ENCODE measurements at regions not wholly inside any gene's neighbourhood (a gene's known extent, or its start where the extent isn't known, plus 50 kb on each side); places are given as distances from the start of the nearest gene placed in this dataset.

DNA sequence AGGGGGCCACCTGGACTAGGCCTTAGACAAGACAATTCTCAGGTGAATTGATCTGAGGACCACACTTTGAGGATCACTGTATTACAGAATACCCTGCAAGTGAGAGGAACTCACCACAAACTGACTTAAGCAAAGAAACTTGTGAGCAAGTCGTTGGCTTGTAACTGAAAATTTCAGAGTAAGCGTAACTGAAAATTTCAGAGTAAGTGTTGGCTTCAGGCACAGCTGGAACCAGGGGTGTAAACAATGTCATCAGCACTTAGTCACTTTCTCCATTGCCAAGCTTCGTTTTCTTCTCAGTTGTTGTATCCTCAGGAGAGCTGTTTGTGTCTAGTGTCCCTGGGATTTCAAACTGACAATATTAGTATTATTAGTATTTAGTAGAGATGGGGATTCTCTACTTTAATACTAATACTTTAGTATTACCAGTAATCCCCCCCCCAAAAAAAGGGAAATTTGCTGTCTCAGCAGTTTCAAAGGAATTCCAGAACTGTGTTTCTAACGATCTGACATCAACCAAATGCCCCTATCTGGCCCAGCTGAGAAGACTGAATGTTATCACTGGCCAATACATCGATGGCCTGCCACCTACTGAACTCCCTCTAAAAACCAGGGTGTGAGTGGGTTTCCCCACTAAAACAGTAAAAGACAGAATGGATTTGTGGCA is 474.4 kb downstream of the NTRK3 start:
- TF ChIP-seq, protein P1, sequence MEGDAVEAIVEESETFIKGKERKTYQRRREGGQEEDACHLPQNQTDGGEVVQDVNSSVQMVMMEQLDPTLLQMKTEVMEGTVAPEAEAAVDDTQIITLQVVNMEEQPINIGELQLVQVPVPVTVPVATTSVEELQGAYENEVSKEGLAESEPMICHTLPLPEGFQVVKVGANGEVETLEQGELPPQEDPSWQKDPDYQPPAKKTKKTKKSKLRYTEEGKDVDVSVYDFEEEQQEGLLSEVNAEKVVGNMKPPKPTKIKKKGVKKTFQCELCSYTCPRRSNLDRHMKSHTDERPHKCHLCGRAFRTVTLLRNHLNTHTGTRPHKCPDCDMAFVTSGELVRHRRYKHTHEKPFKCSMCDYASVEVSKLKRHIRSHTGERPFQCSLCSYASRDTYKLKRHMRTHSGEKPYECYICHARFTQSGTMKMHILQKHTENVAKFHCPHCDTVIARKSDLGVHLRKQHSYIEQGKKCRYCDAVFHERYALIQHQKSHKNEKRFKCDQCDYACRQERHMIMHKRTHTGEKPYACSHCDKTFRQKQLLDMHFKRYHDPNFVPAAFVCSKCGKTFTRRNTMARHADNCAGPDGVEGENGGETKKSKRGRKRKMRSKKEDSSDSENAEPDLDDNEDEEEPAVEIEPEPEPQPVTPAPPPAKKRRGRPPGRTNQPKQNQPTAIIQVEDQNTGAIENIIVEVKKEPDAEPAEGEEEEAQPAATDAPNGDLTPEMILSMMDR (IDR thresholded peaks at IDR 0.05 in 2 of 3, conservative IDR thresholded peaks at IDR 0.05 in 1 of 3; ENCODE audit: borderline replicate concordance in 1 of 3, insufficient read depth in 1 of 3, low read depth in 2 of 3, low read length in 2 of 3) = no peak
- TF ChIP-seq TCF7L2 (IDR thresholded peaks at IDR 0.05; ENCODE audit: borderline replicate concordance, extremely low read depth, insufficient read depth, insufficient read length) (no peak), POLR2A (IDR thresholded peaks at IDR 0.05; ENCODE audit: borderline replicate concordance, extremely low read depth, insufficient read depth, insufficient read length) (no peak), EGR1 (IDR thresholded peaks at IDR 0.05; ENCODE audit: low read depth) (no peak), RAD21 (IDR thresholded peaks at IDR 0.05; ENCODE audit: low read depth) (no peak), SRF (IDR thresholded peaks at IDR 0.05; ENCODE audit: low read depth) (no peak), EZH2phosphoT487 (IDR thresholded peaks at IDR 0.05; ENCODE audit: borderline replicate concordance) (no peak), SIN3A (IDR thresholded peaks at IDR 0.05; ENCODE audit: low read depth) (no peak), YY1 (IDR thresholded peaks at IDR 0.05; ENCODE audit: extremely low read depth, insufficient replicate concordance, low read depth, low read length) (no peak), FOSL1 (IDR thresholded peaks at IDR 0.05; ENCODE audit: low read depth) (no peak)
- TF ChIP-seq, protein P2, sequence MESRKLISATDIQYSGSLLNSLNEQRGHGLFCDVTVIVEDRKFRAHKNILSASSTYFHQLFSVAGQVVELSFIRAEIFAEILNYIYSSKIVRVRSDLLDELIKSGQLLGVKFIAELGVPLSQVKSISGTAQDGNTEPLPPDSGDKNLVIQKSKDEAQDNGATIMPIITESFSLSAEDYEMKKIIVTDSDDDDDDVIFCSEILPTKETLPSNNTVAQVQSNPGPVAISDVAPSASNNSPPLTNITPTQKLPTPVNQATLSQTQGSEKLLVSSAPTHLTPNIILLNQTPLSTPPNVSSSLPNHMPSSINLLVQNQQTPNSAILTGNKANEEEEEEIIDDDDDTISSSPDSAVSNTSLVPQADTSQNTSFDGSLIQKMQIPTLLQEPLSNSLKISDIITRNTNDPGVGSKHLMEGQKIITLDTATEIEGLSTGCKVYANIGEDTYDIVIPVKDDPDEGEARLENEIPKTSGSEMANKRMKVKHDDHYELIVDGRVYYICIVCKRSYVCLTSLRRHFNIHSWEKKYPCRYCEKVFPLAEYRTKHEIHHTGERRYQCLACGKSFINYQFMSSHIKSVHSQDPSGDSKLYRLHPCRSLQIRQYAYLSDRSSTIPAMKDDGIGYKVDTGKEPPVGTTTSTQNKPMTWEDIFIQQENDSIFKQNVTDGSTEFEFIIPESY (IDR thresholded peaks at IDR 0.05; ENCODE audit: extremely low read depth, insufficient replicate concordance, low read length) = no peak
